SK-N-SH (cell line): ENCODE measurements at regions not wholly inside any gene's neighbourhood (a gene's known extent, or its start where the extent isn't known, plus 50 kb on each side); places are given as distances from the start of the nearest gene placed in this dataset.

Source experiments
- ELF1 ChIP-seq: IDR thresholded peaks from 2 replicates; pipeline ENCODE4 v1.4.0; 2012
- EZH2phosphoT487 ChIP-seq: fragments of 200-600 bp; sonication (generic); IDR thresholded peaks from 2 replicates; pipeline ENCODE4 v1.6.1; 2017; ENCODE audit warnings: low read depth, mixed run types, mild to moderate bottlenecking, antibody characterized with exemption, moderate library complexity, borderline replicate concordance
- MXI1 ChIP-seq: IDR thresholded peaks from 2 replicates; pipeline ENCODE4 v1.6.1; 2012; ENCODE audit warnings: mild to moderate bottlenecking, low read depth, low read length, improper control_type of control experiment
- RFX5 ChIP-seq: IDR thresholded peaks from 2 replicates; pipeline ENCODE4 v1.6.1; 2012; ENCODE audit warnings: mild to moderate bottlenecking, improper control_type of control experiment, low read length
- TAF1 ChIP-seq: IDR thresholded peaks from 2 replicates; pipeline ENCODE4 v1.6.1; 2012; ENCODE audit warnings: low read depth, mild to moderate bottlenecking, low read length, moderate library complexity, borderline replicate concordance
- TF ChIP-seq, protein P1 (sequence below): fragments of 200-600 bp; sonication (generic); IDR thresholded peaks from 2 replicates; pipeline ENCODE4 v1.6.1; 2017; ENCODE audit warnings: antibody characterized with exemption, mild to moderate bottlenecking, moderate library complexity
- TF ChIP-seq, protein P2 (sequence below): IDR thresholded peaks from 2 replicates; pipeline ENCODE4 v1.4.0; 2012; ENCODE audit warnings: low read depth, borderline replicate concordance

DNA sequence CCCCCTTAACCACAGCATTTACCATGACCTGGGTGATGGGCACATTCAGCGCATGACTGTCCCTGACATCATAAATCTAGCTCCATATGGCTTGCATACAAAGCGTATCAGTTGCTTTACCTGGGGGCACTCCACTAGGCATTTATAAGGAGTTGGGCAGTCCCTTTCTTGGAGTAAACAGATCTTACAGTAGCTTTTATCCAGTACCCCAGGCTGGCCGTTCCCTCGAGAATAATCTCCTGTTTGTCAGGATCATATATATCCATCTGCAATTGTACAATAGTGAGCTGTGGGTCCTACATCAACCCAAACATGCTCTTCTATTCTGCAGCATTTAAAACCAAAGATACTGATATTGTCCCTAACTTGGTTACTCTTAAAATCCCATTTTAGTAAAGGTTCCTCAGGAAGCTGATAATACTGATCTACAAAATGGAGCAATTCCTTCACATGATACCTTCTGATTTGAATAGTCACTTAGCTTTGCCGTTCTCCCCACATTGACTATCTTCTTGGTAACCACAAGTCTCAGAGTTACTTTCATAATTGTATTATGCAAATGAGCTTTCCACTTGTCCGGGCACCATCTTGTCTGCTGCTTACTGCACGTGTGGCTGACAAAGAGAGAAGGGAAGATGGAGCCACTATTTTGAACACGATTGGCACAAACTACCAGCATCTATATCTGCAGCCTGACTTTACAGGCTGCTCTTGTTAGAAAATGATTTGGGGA is 205.0 kb downstream of the CWF19L2 start:
- TF ChIP-seq, protein P1, sequence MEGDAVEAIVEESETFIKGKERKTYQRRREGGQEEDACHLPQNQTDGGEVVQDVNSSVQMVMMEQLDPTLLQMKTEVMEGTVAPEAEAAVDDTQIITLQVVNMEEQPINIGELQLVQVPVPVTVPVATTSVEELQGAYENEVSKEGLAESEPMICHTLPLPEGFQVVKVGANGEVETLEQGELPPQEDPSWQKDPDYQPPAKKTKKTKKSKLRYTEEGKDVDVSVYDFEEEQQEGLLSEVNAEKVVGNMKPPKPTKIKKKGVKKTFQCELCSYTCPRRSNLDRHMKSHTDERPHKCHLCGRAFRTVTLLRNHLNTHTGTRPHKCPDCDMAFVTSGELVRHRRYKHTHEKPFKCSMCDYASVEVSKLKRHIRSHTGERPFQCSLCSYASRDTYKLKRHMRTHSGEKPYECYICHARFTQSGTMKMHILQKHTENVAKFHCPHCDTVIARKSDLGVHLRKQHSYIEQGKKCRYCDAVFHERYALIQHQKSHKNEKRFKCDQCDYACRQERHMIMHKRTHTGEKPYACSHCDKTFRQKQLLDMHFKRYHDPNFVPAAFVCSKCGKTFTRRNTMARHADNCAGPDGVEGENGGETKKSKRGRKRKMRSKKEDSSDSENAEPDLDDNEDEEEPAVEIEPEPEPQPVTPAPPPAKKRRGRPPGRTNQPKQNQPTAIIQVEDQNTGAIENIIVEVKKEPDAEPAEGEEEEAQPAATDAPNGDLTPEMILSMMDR: no peak
- TF ChIP-seq MXI1 (no peak), RFX5 (no peak), EZH2phosphoT487 (no peak), ELF1 (no peak), TAF1 (no peak)
- TF ChIP-seq, protein P2, sequence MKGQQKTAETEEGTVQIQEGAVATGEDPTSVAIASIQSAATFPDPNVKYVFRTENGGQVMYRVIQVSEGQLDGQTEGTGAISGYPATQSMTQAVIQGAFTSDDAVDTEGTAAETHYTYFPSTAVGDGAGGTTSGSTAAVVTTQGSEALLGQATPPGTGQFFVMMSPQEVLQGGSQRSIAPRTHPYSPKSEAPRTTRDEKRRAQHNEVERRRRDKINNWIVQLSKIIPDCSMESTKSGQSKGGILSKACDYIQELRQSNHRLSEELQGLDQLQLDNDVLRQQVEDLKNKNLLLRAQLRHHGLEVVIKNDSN: no peak
